CD4-positive, alpha-beta T cell treated with Interleukin-2 at 100 ng/mL for 4 hours (primary cell): ENCODE measurements at regions not wholly inside any gene's neighbourhood (a gene's known extent, or its start where the extent isn't known, plus 50 kb on each side); places are given as distances from the start of the nearest gene placed in this dataset.
A peak's percentile ranks its signal among the peaks of the same experiment; 100 is the strongest.
"Not testable (repeated sequence)": the region's sequence is repeated elsewhere in the genome, so short reads cannot be mapped to it uniquely, and the experiment has no call there.

Experiments
- DNase-seq: peaks from one replicate; pipeline ENCODE4 v3.0.0-alpha.2; 2020; ENCODE audit warnings: low spot score

DNA sequence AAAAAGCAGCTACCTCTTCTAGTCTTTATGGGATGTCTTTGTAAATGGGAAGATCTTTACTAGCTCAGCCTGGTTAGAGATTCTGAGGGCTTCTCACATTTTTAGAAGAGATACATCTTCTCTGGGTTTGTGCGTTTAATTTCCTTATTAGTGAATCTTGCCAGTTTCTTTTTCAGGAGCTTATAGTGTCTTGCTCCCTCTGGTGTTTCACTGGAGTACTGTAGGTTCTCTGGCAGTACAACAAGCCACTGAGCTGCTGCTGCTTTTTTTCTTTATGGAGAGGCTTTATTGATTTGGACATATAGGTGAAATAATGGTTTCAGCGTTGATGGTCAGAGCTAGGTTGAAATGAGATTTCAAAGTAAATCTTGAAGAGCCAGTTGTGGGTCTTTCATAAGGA is 82.9 kb downstream of the LAS1L start:
- DNase-seq: peak; percentile 13

- no peak for DNase-seq
These were observed 114.4 kb downstream of the LAS1L start for GRCh38 chrX:65420154-65420553.

- DNase-seq: not testable (repeated sequence)
These were observed 126.9 kb downstream of the LAS1L start for GRCh38 chrX:65407662-65408061.

- DNase-seq: no peak
These were observed 127.4 kb downstream of the LAS1L start for GRCh38 chrX:65407157-65407626.

GRCh38 chrX:65406532-65406931 is 128.1 kb downstream of the LAS1L start:
- no peak for DNase-seq

GRCh38 chrX:65392284-65392683 is 142.3 kb downstream of the LAS1L start:
- DNase-seq: no peak

DNA sequence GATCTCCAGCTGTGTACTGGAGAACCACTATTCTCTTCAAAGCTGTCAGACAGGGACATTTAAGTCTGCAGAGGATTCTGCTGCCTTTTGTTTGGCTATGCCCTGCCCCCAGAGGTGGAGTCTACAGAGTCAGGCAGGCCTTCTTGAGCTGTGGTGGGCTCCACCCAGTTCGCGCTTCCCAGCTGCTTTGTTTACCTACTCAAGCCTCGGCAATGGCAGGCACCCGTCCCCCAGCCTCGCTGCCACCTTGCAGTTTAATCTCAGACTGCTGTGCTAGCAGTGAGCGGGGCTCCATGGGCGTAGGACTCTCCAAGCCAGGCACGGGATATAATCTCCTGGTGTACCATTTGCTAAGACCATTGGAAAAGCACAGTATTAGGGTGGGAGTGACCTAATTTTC is 145.5 kb downstream of the LAS1L start:
- DNase-seq: not testable (repeated sequence)
